ENCODE measurements at regions not wholly inside any gene's neighbourhood (a gene's known extent, or its start where the extent isn't known, plus 50 kb on each side); places are given as distances from the start of the nearest gene placed in this dataset.

GRCh38 chr1:109828756-109829505 lies 65.2 kb upstream of the EPS8L3 start:
- TF ChIP-seq CTCF (IDR thresholded peaks at IDR 0.05) (no peak), POLR2A (IDR thresholded peaks at IDR 0.05) (no peak)

Data from adrenal gland (tissue), 5 donors.